HCT116 (cell line): ENCODE measurements at regions not wholly inside any gene's neighbourhood (a gene's known extent, or its start where the extent isn't known, plus 50 kb on each side); places are given as distances from the start of the nearest gene placed in this dataset.

Experiments used
- ATAC-seq: fragments of 200-7000 bp; cut with Tn5 transposase; 2 replicates; pipeline ENCODE4 v1.9.1; 2020; ENCODE audit warnings: mild to moderate bottlenecking, moderate library complexity
- BruUV-seq: library from RNA; stranded (reverse); fragments of 400-500 nt; replicated peaks from 2 replicates; lab custom pipeline; 2021; lab: Mats Ljungman, UMichigan
- CTCF ChIA-PET: fragments of 300-600 bp; sonication (Branson Sonifier 250); formaldehyde crosslinking; loops from one replicate; lab custom pipeline; 2021; ENCODE audit warnings: antibody characterized with exemption; lab: Charles Lee
- POLR2A ChIA-PET: fragments of 300-600, 350-600 bp; sonication (Branson Sonifier 250); formaldehyde crosslinking; loops from one replicate; lab custom pipeline; 2021; ENCODE audit warnings: antibody characterized with exemption; lab: Charles Lee
- RAD21 ChIA-PET, 2 experiments: fragments of 300-600 bp; sonication (Branson Sonifier 250); formaldehyde crosslinking; loops; one replicate each; lab custom pipeline; 2023; ENCODE audit warnings: low total read pairs in 2 of 2; ENCODE audit not compliant: uncharacterized antibody in 2 of 2, unreplicated experiment in 2 of 2, low non-redundant PET in 1 of 2; lab: Charles Lee
- DNase-seq: peaks from one replicate; pipeline ENCODE4 v3.0.0-alpha.2; 2010; ENCODE audit warnings: low read depth, low spot score
- H2AFZ ChIP-seq: fragments of 200-600 bp; shearing (Covaris generic), sonication (generic); 2 replicates; pipeline ENCODE4 v1.6.1; 2017; ENCODE audit warnings: low read depth, mixed run types, mixed read lengths, antibody characterized with exemption, low read length; ENCODE audit not compliant: poor library complexity, severe bottlenecking
- H3K27ac ChIP-seq: 2 replicates; pipeline ENCODE4 v1.5.1; 2012; ENCODE audit warnings: low read depth, low read length
- H3K27me3 ChIP-seq: fragments of 200-600 bp; sonication (generic); 2 replicates; pipeline ENCODE4 v1.6.1; 2016; ENCODE audit warnings: mixed run types, low read length, mixed read lengths; ENCODE audit not compliant: insufficient read depth
- H3K36me3 ChIP-seq, 2 experiments: fragments of 200-500 bp in 1 of 2; fragments of 200-600 bp in 1 of 2; sonication (Bioruptor generic) in 1 of 2; sonication (generic) in 1 of 2; 2 replicates each; pipeline versions ENCODE4 v1.5.1 to v1.6.1; 2014 to 2016; ENCODE audit warnings: low read length in 2 of 2, inconsistent platforms in 1 of 2, mixed read lengths in 1 of 2, mixed run types in 1 of 2; ENCODE audit not compliant: insufficient read depth in 2 of 2, control insufficient read depth in 1 of 2
- H3K4me1 ChIP-seq, 2 experiments: fragments of 200-600 bp in 1 of 2; sonication (generic) in 1 of 2; 2 replicates each; pipeline versions ENCODE4 v1.5.1 to v1.6.1; 2012 to 2017; ENCODE audit warnings: low read length in 2 of 2, inconsistent platforms in 1 of 2, mild to moderate bottlenecking in 1 of 2, mixed read lengths in 1 of 2, mixed run types in 1 of 2, moderate library complexity in 1 of 2; ENCODE audit not compliant: insufficient read depth in 2 of 2, control insufficient read depth in 1 of 2
- H3K4me2 ChIP-seq: fragments of 200-600 bp; sonication (generic); 2 replicates; pipeline ENCODE4 v1.6.1; 2017; ENCODE audit warnings: mixed run types, low read length, mixed read lengths
- H3K4me3 ChIP-seq, 2 experiments: fragments of 200-600 bp in 1 of 2; sonication (generic) in 1 of 2; replicated peaks in 1 of 2; 2 replicates each; pipeline ENCODE4 v1.5.1; 2011 to 2016; ENCODE audit warnings: low read length in 2 of 2, control low read depth in 1 of 2, low read depth in 1 of 2, mild to moderate bottlenecking in 1 of 2, mixed read lengths in 1 of 2, mixed run types in 1 of 2
- H3K79me2 ChIP-seq: fragments of 200-600 bp; sonication (generic); 2 replicates; pipeline ENCODE4 v1.6.1; 2017; ENCODE audit warnings: mild to moderate bottlenecking, mixed run types, low read length, moderate library complexity, mixed read lengths; ENCODE audit not compliant: insufficient read depth
- H3K9ac ChIP-seq: fragments of 200-600 bp; sonication (generic); 2 replicates; pipeline ENCODE4 v1.6.1; 2016; ENCODE audit warnings: low read length, mixed read lengths
- H3K9me2 ChIP-seq: fragments of 200-600 bp; sonication (generic), shearing (Covaris generic); 2 replicates; pipeline ENCODE4 v1.6.1; 2017; ENCODE audit warnings: mixed run types, mild to moderate bottlenecking, moderate library complexity; ENCODE audit not compliant: insufficient read depth
- H3K9me3 ChIP-seq, 2 experiments: fragments of 200-500 bp in 1 of 2; fragments of 200-600 bp in 1 of 2; sonication (Bioruptor generic) in 1 of 2; sonication (generic) in 1 of 2; 2 replicates each; pipeline ENCODE4 v1.6.1; 2014 to 2017; ENCODE audit warnings: low read length in 2 of 2, mixed read lengths in 2 of 2, inconsistent platforms in 1 of 2, low read depth in 1 of 2, mild to moderate bottlenecking in 1 of 2, mixed run types in 1 of 2, moderate library complexity in 1 of 2; ENCODE audit not compliant: control insufficient read depth in 1 of 2, insufficient read depth in 1 of 2
- H4K20me1 ChIP-seq: fragments of 200-600 bp; sonication (generic), shearing (Covaris generic); 2 replicates; pipeline ENCODE4 v1.6.1; 2017; ENCODE audit warnings: mixed run types, mild to moderate bottlenecking, moderate library complexity; ENCODE audit not compliant: insufficient read depth
- ATF3 ChIP-seq: IDR thresholded peaks from 2 replicates; pipeline ENCODE4 v1.6.1; 2012
- ELF1 ChIP-seq: IDR thresholded peaks from 2 replicates; pipeline ENCODE4 v1.6.1; 2012; ENCODE audit warnings: low read depth, borderline replicate concordance
- EZH2phosphoT487 ChIP-seq: fragments of 200-600 bp; IDR thresholded peaks from 2 replicates; pipeline ENCODE4 v1.6.1; 2018; ENCODE audit warnings: antibody characterized with exemption, borderline replicate concordance
- FOSL1 ChIP-seq: IDR thresholded peaks from 2 replicates; pipeline ENCODE4 v1.6.1; 2012; ENCODE audit warnings: low read depth
- POLR2A ChIP-seq: IDR thresholded peaks from 2 replicates; pipeline ENCODE4 v1.7.0; 2011; ENCODE audit warnings: borderline replicate concordance; ENCODE audit not compliant: insufficient read depth, insufficient read length; ENCODE audit errors: extremely low read depth
- POLR2AphosphoS5 ChIP-seq: IDR thresholded peaks from 2 replicates; pipeline ENCODE4 v1.6.1; 2011; ENCODE audit warnings: mild to moderate bottlenecking, low read depth, low read length, moderate library complexity
- SIN3A ChIP-seq: IDR thresholded peaks from 2 replicates; pipeline ENCODE4 v1.6.1; 2012; ENCODE audit warnings: low read depth
- TCF7L2 ChIP-seq: IDR thresholded peaks from 2 replicates; pipeline ENCODE4 v1.7.0; 2011; ENCODE audit warnings: borderline replicate concordance, inconsistent platforms; ENCODE audit not compliant: insufficient read depth, insufficient read length; ENCODE audit errors: extremely low read depth
- YY1 ChIP-seq: IDR thresholded peaks from 2 replicates; pipeline ENCODE4 v1.6.1; 2011; ENCODE audit warnings: low read length, low read depth, moderate library complexity, mild to moderate bottlenecking; ENCODE audit not compliant: insufficient replicate concordance; ENCODE audit errors: extremely low read depth
- ZFX ChIP-seq: fragments of 450-650 bp; IDR thresholded peaks from 2 replicates; pipeline ENCODE4 v1.6.1; 2017
- ZNF274 ChIP-seq: fragments of 200-500 bp; sonication (Bioruptor generic); IDR thresholded peaks from 2 replicates; pipeline ENCODE4 v1.6.1; 2014; ENCODE audit warnings: mild to moderate bottlenecking, low read depth, low read length, inconsistent platforms
- intact Hi-C: fragments of 100-400 bp; cut with micrococcal nuclease; formaldehyde crosslinking; loops from 2 replicates; pipeline ENCODE4 v1.10.0; 2022

DNA sequence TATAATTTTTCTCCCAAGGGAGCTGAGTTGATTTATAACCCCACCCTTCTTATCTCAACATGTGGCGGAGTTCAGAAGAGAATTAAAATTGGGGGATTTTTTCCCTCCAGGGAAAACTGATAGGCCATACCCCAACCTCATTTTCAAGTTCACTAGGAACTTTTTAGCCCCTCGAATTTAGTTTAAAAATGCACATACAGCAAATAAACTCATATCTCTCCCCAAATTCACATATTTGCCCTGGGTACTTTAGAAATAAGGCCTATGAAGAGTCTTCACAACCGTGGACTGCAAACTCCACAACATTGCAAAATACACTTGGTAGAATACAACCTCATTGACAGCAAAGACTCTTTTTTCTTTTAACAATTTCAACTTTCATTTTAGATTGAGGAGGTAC lies 206.7 kb upstream of the LEF1 start:
- H3K36me3 ChIP-seq: no peaks in the 10 kb centered on the region
- CTCF ChIA-PET: no interaction called here

GRCh38 chr4:108372681-108373080 lies 203.9 kb upstream of the LEF1 start:
- Histone ChIP-seq H3K4me1 (no peaks in the 10 kb centered on the region), H3K4me3 (no peak overlapping the region), H3K4me2 (no peak overlapping the region), H3K9me3 (no peaks in the 10 kb centered on the region), H2AFZ (no peak overlapping the region), H3K27me3 (peaks cover 69% of the 10 kb centered on the region), H3K79me2 (no peaks in the 10 kb centered on the region), H4K20me1 (no peaks in the 10 kb centered on the region), H3K9ac (no peak overlapping the region), H3K36me3 (no peaks in the 10 kb centered on the region), H3K27ac (no peak overlapping the region), H3K9me2 (no peaks in the 10 kb centered on the region)
- ChIA-PET CTCF (no interaction called here), POLR2A (no interaction called here), RAD21 (no interaction called here)
- no peak for TF ChIP-seq POLR2A
- BruUV-seq: no TSS peak
- DNase-seq (no peak), ATAC-seq (no peak)
- intact Hi-C loops: no loop called here

More for the DNA sequence above, 206.7 kb upstream of the LEF1 start:
- ATAC-seq (no peak), DNase-seq (no peak)
- Histone ChIP-seq H3K4me3 (no peak overlapping the region), H3K9ac (no peak overlapping the region), H3K27me3 (peaks cover 48% of the 10 kb centered on the region), H3K79me2 (no peaks in the 10 kb centered on the region), H3K4me1 (no peaks in the 10 kb centered on the region), H2AFZ (no peak overlapping the region), H3K27ac (no peak overlapping the region)
- intact Hi-C loops: loop anchor here (2.0 kb wide), 1 partner anchor 51 kb away; no protein-coding TSS in a partner anchor
- RAD21 ChIA-PET: no interaction called here
- POLR2A ChIA-PET: no interaction called here
- no peak for TF ChIP-seq ATF3
- TF ChIP-seq ELF1: no peak
- TF ChIP-seq, all 23 proteins: peak for 0
- Histone ChIP-seq H3K9me3 (no peaks in the 10 kb centered on the region), H3K9me2 (no peaks in the 10 kb centered on the region), H4K20me1 (no peaks in the 10 kb centered on the region), H3K4me2 (no peak overlapping the region)
- BruUV-seq: no TSS peak

GRCh38 chr4:108371282-108371681 lies 202.6 kb upstream of the LEF1 start:
- no peak overlapping the region for H2AFZ ChIP-seq
- no peaks in the 10 kb centered on the region for H4K20me1 ChIP-seq
- no peaks in the 10 kb centered on the region for H3K36me3 ChIP-seq
- no peak overlapping the region for H3K4me3 ChIP-seq
- DNase-seq (no peak), ATAC-seq (no peak)
- no peaks in the 10 kb centered on the region for H3K4me1 ChIP-seq
- no peaks in the 10 kb centered on the region for H3K9me2 ChIP-seq
- RAD21 ChIA-PET: no interaction called here
- peaks cover 61% of the 10 kb centered on the region for H3K27me3 ChIP-seq
- H3K27ac ChIP-seq: no peak overlapping the region
- intact Hi-C loops: no loop called here
- no peaks in the 10 kb centered on the region for H3K79me2 ChIP-seq
- BruUV-seq: no TSS peak
- CTCF ChIA-PET: no interaction called here
- POLR2A ChIA-PET: no interaction called here
- H3K4me2 ChIP-seq: no peak overlapping the region
- no peak overlapping the region for H3K9ac ChIP-seq
- no peaks in the 10 kb centered on the region for H3K9me3 ChIP-seq
- TF ChIP-seq SIN3A: no peak
- no peak for TF ChIP-seq YY1
- TF ChIP-seq ZNF274: no peak
- no peak for TF ChIP-seq TCF7L2
- no peak for TF ChIP-seq FOSL1
- no peak for TF ChIP-seq ATF3
- no peak for TF ChIP-seq ELF1
- TF ChIP-seq POLR2A: no peak
- TF ChIP-seq ZFX: no peak
- TF ChIP-seq POLR2AphosphoS5: no peak
- no peak for TF ChIP-seq EZH2phosphoT487
